H1 (cell line): ENCODE measurements at regions not wholly inside any gene's neighbourhood (a gene's known extent, or its start where the extent isn't known, plus 50 kb on each side); places are given as distances from the start of the nearest gene placed in this dataset.

Experiments used
- CTCF ChIA-PET: fragments of 300-600 bp; sonication (Branson Sonifier 250); formaldehyde crosslinking; loops from one replicate; lab custom pipeline; 2021; ENCODE audit not compliant: partially characterized antibody; lab: Charles Lee
- POLR2A ChIA-PET: fragments of 300-600 bp; sonication (Branson Sonifier 250); formaldehyde crosslinking; loops from one replicate; lab custom pipeline; 2021; ENCODE audit warnings: inconsistent platforms; ENCODE audit not compliant: partially characterized antibody; lab: Charles Lee
- DNase-seq, 2 experiments: peaks; one replicate each; pipeline versions ENCODE4 v3.0.0 to v3.0.0-alpha.2; 2010 to 2022; ENCODE audit warnings: low spot score in 2 of 2, low read depth in 1 of 2, mixed read lengths in 1 of 2
- FAIRE-seq: peaks from 2 replicates; lab custom pipeline; 2011; peaks lifted over from hg19 to GRCh38; lab: Jason Lieb, UNC
- H2AFZ ChIP-seq: 2 replicates; pipeline ENCODE4 v1.8.1; 2012; ENCODE audit warnings: low read length, inconsistent platforms
- H2AK5ac ChIP-seq: 2 replicates; pipeline ENCODE4 v1.6.1; 2013; ENCODE audit warnings: low read depth, low read length
- H2BK120ac ChIP-seq: replicated peaks from 2 replicates; pipeline ENCODE3; 2013; ENCODE audit warnings: low read depth, low read length, inconsistent platforms
- H2BK12ac ChIP-seq: 2 replicates; pipeline ENCODE4 v1.6.1; 2013; ENCODE audit warnings: low read depth, low read length
- H2BK15ac ChIP-seq: 2 replicates; pipeline ENCODE4 v1.6.1; 2013; ENCODE audit warnings: low read length
- H2BK20ac ChIP-seq: 2 replicates; pipeline ENCODE4 v1.6.1; 2013; ENCODE audit warnings: low read length
- H2BK5ac ChIP-seq: 2 replicates; pipeline ENCODE4 v1.6.1; 2013; ENCODE audit warnings: low read depth, low read length
- H3K14ac ChIP-seq: 2 replicates; pipeline ENCODE4 v1.6.1; 2013; ENCODE audit warnings: inconsistent platforms; ENCODE audit not compliant: insufficient read length
- H3K18ac ChIP-seq: 2 replicates; pipeline ENCODE4 v1.6.1; 2013; ENCODE audit warnings: low read length; ENCODE audit errors: extremely low read depth
- H3K23ac ChIP-seq: 2 replicates; pipeline ENCODE4 v1.6.1; 2013; ENCODE audit warnings: inconsistent platforms; ENCODE audit not compliant: insufficient read length
- H3K23me2 ChIP-seq: 2 replicates; pipeline ENCODE4 v1.6.1; 2013; ENCODE audit warnings: low read depth, low read length
- H3K27ac ChIP-seq: 2 replicates; pipeline ENCODE4 v1.6.1; 2011; ENCODE audit warnings: low read depth, low read length, inconsistent platforms
- H3K27me3 ChIP-seq, 4 experiments: replicated peaks in 1 of 4; 1 replicate in 1 of 4; 2 replicates in 3 of 4; pipeline versions ENCODE4 v1.6.1 to v1.8.1; 2011 to 2013; ENCODE audit warnings: low read length in 3 of 4, mild to moderate bottlenecking in 3 of 4, inconsistent platforms in 2 of 4, mixed read lengths in 2 of 4, moderate library complexity in 1 of 4; ENCODE audit not compliant: control insufficient read depth in 3 of 4, insufficient read depth in 3 of 4; ENCODE audit errors: extremely low read depth in 1 of 4
- H3K36me3 ChIP-seq, 4 experiments: 2 replicates each; pipeline versions ENCODE4 v1.6.1 to v1.8.1; 2011 to 2013; ENCODE audit warnings: mild to moderate bottlenecking in 4 of 4, low read length in 3 of 4, moderate library complexity in 2 of 4, control low read depth in 1 of 4, inconsistent platforms in 1 of 4; ENCODE audit not compliant: insufficient read depth in 4 of 4, control insufficient read depth in 2 of 4
- H3K4ac ChIP-seq: replicated peaks from 2 replicates; pipeline ENCODE3; 2013; ENCODE audit warnings: low read length, low read depth, mixed read lengths, inconsistent platforms; ENCODE audit not compliant: insufficient read length
- H3K4me1 ChIP-seq, 4 experiments: replicated peaks in 1 of 4; 1 replicate in 1 of 4; 2 replicates in 3 of 4; pipeline versions ENCODE4 v1.6.1 to v1.8.1; 2011 to 2013; ENCODE audit warnings: low read length in 3 of 4, inconsistent platforms in 2 of 4, mixed read lengths in 1 of 4; ENCODE audit not compliant: insufficient read depth in 4 of 4, control insufficient read depth in 3 of 4
- H3K4me2 ChIP-seq, 2 experiments: 2 replicates each; pipeline versions ENCODE4 v1.6.1 to v1.8.1; 2011 to 2013; ENCODE audit warnings: low read depth in 2 of 2, low read length in 2 of 2, control low read depth in 1 of 2, inconsistent platforms in 1 of 2, mild to moderate bottlenecking in 1 of 2; ENCODE audit not compliant: insufficient read depth in 1 of 2
- H3K4me3 ChIP-seq, 4 experiments: fragments of 200-600, 300-600 bp in 1 of 4; sonication (generic), shearing (Covaris generic), sonication (Bioruptor Twin) in 1 of 4; 2 replicates each; pipeline versions ENCODE4 v1.5.1 to v1.8.1; 2011 to 2016; ENCODE audit warnings: low read length in 4 of 4, low read depth in 3 of 4, control low read depth in 2 of 4, inconsistent platforms in 2 of 4, mild to moderate bottlenecking in 2 of 4, mixed read lengths in 1 of 4, moderate library complexity in 1 of 4; ENCODE audit not compliant: insufficient read depth in 2 of 4; ENCODE audit errors: extremely low read depth in 1 of 4
- H3K56ac ChIP-seq: replicated peaks from 2 replicates; pipeline ENCODE3; 2013; ENCODE audit warnings: low read depth, mild to moderate bottlenecking, mixed read lengths, low read length, inconsistent platforms; ENCODE audit not compliant: insufficient read length
- H3K79me1 ChIP-seq: 2 replicates; pipeline ENCODE4 v1.6.1; 2013; ENCODE audit warnings: low read depth, low read length, control low read depth
- H3K79me2 ChIP-seq, 2 experiments: 2 replicates each; pipeline versions ENCODE4 v1.6.1 to v1.8.1; 2012 to 2013; ENCODE audit warnings: low read length in 2 of 2, mild to moderate bottlenecking in 2 of 2, inconsistent platforms in 1 of 2; ENCODE audit not compliant: insufficient read depth in 2 of 2, control insufficient read depth in 1 of 2
- H3K9ac ChIP-seq, 4 experiments: replicated peaks in 1 of 4; 1 replicate in 1 of 4; 2 replicates in 3 of 4; pipeline versions ENCODE4 v1.6.1 to v1.8.1; 2011 to 2013; ENCODE audit warnings: low read depth in 3 of 4, low read length in 3 of 4, control low read depth in 2 of 4, mild to moderate bottlenecking in 2 of 4, moderate library complexity in 2 of 4, inconsistent platforms in 1 of 4; ENCODE audit errors: extremely low read depth in 1 of 4
- H3K9me3 ChIP-seq, 2 experiments: 2 replicates each; pipeline versions ENCODE4 v1.6.1 to v1.8.1; 2012 to 2013; ENCODE audit warnings: mild to moderate bottlenecking in 2 of 2, moderate library complexity in 2 of 2, control low read depth in 1 of 2, inconsistent platforms in 1 of 2, low read depth in 1 of 2, low read length in 1 of 2, mixed read lengths in 1 of 2; ENCODE audit not compliant: insufficient read depth in 2 of 2
- H4K20me1 ChIP-seq, 2 experiments: replicated peaks in 1 of 2; 2 replicates each; pipeline versions ENCODE3 to v1.8.1; 2011 to 2013; ENCODE audit warnings: inconsistent platforms in 2 of 2, low read length in 2 of 2, mild to moderate bottlenecking in 1 of 2; ENCODE audit not compliant: insufficient read depth in 2 of 2, control insufficient read depth in 1 of 2
- H4K5ac ChIP-seq: 2 replicates; pipeline ENCODE4 v1.6.1; 2013; ENCODE audit warnings: low read length, low read depth, mixed read lengths, inconsistent platforms; ENCODE audit not compliant: insufficient read length
- H4K8ac ChIP-seq: 2 replicates; pipeline ENCODE4 v1.8.0; 2013; ENCODE audit warnings: mild to moderate bottlenecking, moderate library complexity, low read length, inconsistent platforms; ENCODE audit not compliant: insufficient read depth; ENCODE audit errors: extremely low read depth
- H4K91ac ChIP-seq: replicated peaks from 2 replicates; pipeline ENCODE3; 2013; ENCODE audit warnings: low read length, mixed read lengths, inconsistent platforms; ENCODE audit not compliant: insufficient read length
- ASH2L ChIP-seq: fragments of 200-600, 300-600 bp; sonication (generic); IDR thresholded peaks from one replicate; pipeline ENCODE4 v1.7.1; 2017; ENCODE audit warnings: low read length
- ATF2 ChIP-seq: IDR thresholded peaks from 2 replicates; pipeline ENCODE4 v1.6.1; 2012; ENCODE audit warnings: low read length, inconsistent platforms
- BACH1 ChIP-seq: IDR thresholded peaks from 2 replicates; pipeline ENCODE4 v1.6.1; 2012; ENCODE audit warnings: low read length, improper control_type of control experiment
- CBX5 ChIP-seq: fragments of 300-800, 300-1000 bp; sonication (generic); IDR thresholded peaks from 2 replicates; pipeline ENCODE4 v1.7.1; 2016; ENCODE audit warnings: antibody characterized with exemption, low read length, low read depth
- CTBP2 ChIP-seq: IDR thresholded peaks from 2 replicates; pipeline ENCODE4 v1.7.0; 2011; ENCODE audit warnings: borderline replicate concordance, mild to moderate bottlenecking, moderate library complexity, mixed read lengths, low read length; ENCODE audit not compliant: insufficient read depth, insufficient read length
- HDAC2 ChIP-seq, 2 experiments: fragments of 300-600 bp in 1 of 2; sonication (generic) in 1 of 2; IDR thresholded peaks; 2 replicates each; pipeline ENCODE4 v1.6.1; 2011 to 2012; ENCODE audit warnings: low read depth in 2 of 2, low read length in 2 of 2, mild to moderate bottlenecking in 2 of 2, moderate library complexity in 2 of 2, borderline replicate concordance in 1 of 2, inconsistent platforms in 1 of 2
- SP2 ChIP-seq: IDR thresholded peaks from 2 replicates; pipeline ENCODE4 v1.6.1; 2012; ENCODE audit warnings: mild to moderate bottlenecking, low read length, inconsistent platforms
- SRF ChIP-seq: IDR thresholded peaks from 2 replicates; pipeline ENCODE4 v1.6.1; 2011; ENCODE audit warnings: mild to moderate bottlenecking, low read depth, low read length, moderate library complexity
- TCF12 ChIP-seq: IDR thresholded peaks from 2 replicates; pipeline ENCODE4 v1.6.1; 2011; ENCODE audit warnings: low read depth, mild to moderate bottlenecking, low read length
- WGBS, 2 experiments: shearing (Covaris generic) in 1 of 2; methylation state at CpG; one replicate each; pipeline versions ENCODE4 v1.1.6 to v1.1.7; 2013 to 2015; ENCODE audit warnings: low lambda C conversion rate in 2 of 2, mixed read lengths in 2 of 2, inconsistent platforms in 1 of 2, low coverage in 1 of 2, missing lambda C conversion rate in 1 of 2; ENCODE audit not compliant: insufficient replicate concordance in 2 of 2, insufficient coverage in 1 of 2, insufficient read length in 1 of 2; ENCODE audit errors: extremely low coverage in 1 of 2, missing lambda C conversion rate in 1 of 2; 5-methylcytosine and 5-hydroxymethylcytosine counted together

DNA sequence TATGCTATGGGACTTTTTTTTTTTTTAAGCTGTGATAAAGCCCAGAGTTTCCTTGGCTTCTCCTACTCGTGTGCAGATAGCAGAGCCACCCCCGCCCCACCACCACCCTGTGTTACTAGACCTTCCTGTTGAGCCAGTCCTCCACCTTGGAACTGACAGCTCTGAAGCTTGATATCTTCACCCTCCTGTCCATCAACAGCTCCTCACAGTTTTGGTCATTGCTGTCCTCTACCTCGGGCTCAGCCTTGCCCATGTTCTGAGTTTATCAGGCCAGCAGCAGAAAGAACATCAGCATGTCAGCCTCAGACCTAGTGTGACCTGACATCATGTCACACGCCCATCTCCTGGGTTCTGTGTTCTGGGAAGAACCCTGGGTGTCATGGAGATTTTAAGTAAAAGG is 167.1 kb upstream of the RAI14 start:
- no peak overlapping the region for H3K4me3 ChIP-seq
- H4K8ac ChIP-seq: no peak overlapping the region
- H2AK5ac ChIP-seq: peak overlapping the region; percentile 7; the same call in 1 of the 2 replicates
- no peak overlapping the region for H3K9ac ChIP-seq
- DNase-seq (peak in 1 of 2 experiments; percentile 33), FAIRE-seq (no peak)
- CTCF ChIA-PET: interaction anchor here (0.6 to 5.0 kb wide), 7 partner anchors 13 to 1576 kb away, joined by 3 to 44 read pairs (median 4); no protein-coding TSS in a partner anchor
- H3K27me3 ChIP-seq: no peaks in the 10 kb centered on the region
- peak overlapping the region; percentile 99 for H2BK15ac ChIP-seq
- POLR2A ChIA-PET: interaction anchor here (0.6 to 1.6 kb wide), 5 partner anchors 12 to 409 kb away, joined by 3 to 4 read pairs (median 3); no protein-coding TSS in a partner anchor
- WGBS, 2 experiments: 62% methylated on average over 4 of the region's 4 CpGs; no CpG with 5 or more reads in 1 of the 2 experiments
- H3K79me1 ChIP-seq: no peaks in the 10 kb centered on the region
- no peak overlapping the region for H3K23ac ChIP-seq
- H3K79me2 ChIP-seq: no peaks in the 10 kb centered on the region
- H2BK5ac ChIP-seq: no peak overlapping the region; the same call in 1 of the 2 replicates
- no peaks in the 10 kb centered on the region for H4K20me1 ChIP-seq
- no peak overlapping the region for H4K5ac ChIP-seq
- no peak overlapping the region for H3K4ac ChIP-seq
- no peaks in the 10 kb centered on the region for H3K9me3 ChIP-seq
- peak overlapping the region; percentile 36 for H4K91ac ChIP-seq
- H3K27ac ChIP-seq: no peak overlapping the region
- peak overlapping the region; percentile 98 for H2BK12ac ChIP-seq
- H2BK120ac ChIP-seq: peak overlapping the region; percentile 7
- H3K23me2 ChIP-seq: no peaks in the 10 kb centered on the region
- no peak overlapping the region for H3K14ac ChIP-seq
- no peak overlapping the region for H3K56ac ChIP-seq
- no peaks in the 10 kb centered on the region for H3K36me3 ChIP-seq
- H3K4me1 ChIP-seq: peaks cover 6 to 21% (median 11%) of the 10 kb centered on the region in 4 experiments; a peak in 6 of 7 replicates
- H2BK20ac ChIP-seq: peak overlapping the region; percentile 51; the same call in 1 of the 2 replicates
- H3K4me2 ChIP-seq: no peak overlapping the region
- no peak overlapping the region for H2AFZ ChIP-seq
- H3K18ac ChIP-seq: no peak overlapping the region; the same call in 1 of the 2 replicates
- TF ChIP-seq SP2 (no peak), TCF12 (no peak), ATF2 (no peak), CBX5 (no peak), HDAC2 (IDR thresholded peaks at IDR 0.05; ENCODE audit: borderline replicate concordance in 1 of 2, low read depth in 2 of 2, low read length in 2 of 2) (no peak), BACH1 (no peak), ASH2L (no peak), CTBP2 (no peak), SRF (no peak)
